ENCODE measurements at regions not wholly inside any gene's neighbourhood (a gene's known extent, or its start where the extent isn't known, plus 50 kb on each side); places are given as distances from the start of the nearest gene placed in this dataset.

GRCh38 chr2:18487106-18487913, 73.1 kb downstream of the RDH14 start:
- H3K9me3 ChIP-seq (ENCODE audit: control insufficient read depth in 1 of 2, low read length in 2 of 2), result no peaks in the 10 kb centered on the region
- H3K4me3 ChIP-seq (ENCODE audit: low read depth in 1 of 2, low read length in 2 of 2), result no peak overlapping the region
- no peaks in the 10 kb centered on the region for H3K4me1 ChIP-seq (ENCODE audit: control insufficient read depth in 1 of 2, insufficient read depth in 2 of 2, low read length in 2 of 2)
- no peak overlapping the region for H3K27ac ChIP-seq (ENCODE audit: low read length)
- H3K36me3 ChIP-seq (ENCODE audit: control insufficient read depth in 1 of 2, insufficient read depth in 2 of 2, low read length in 2 of 2), result no peaks in the 10 kb centered on the region
- H3K27me3 ChIP-seq (ENCODE audit: low read depth, low read length), result no peaks in the 10 kb centered on the region

GRCh38 chr2:18484625-18485024, 75.8 kb downstream of the RDH14 start:
- Histone ChIP-seq H3K27ac (ENCODE audit: low read length) (no peak overlapping the region), H3K27me3 (ENCODE audit: low read depth, low read length) (no peaks in the 10 kb centered on the region), H3K9me3 (ENCODE audit: control insufficient read depth in 1 of 2, low read length in 2 of 2) (no peaks in the 10 kb centered on the region), H3K4me3 (ENCODE audit: low read depth in 1 of 2, low read length in 2 of 2) (no peak overlapping the region), H3K4me1 (ENCODE audit: control insufficient read depth in 1 of 2, insufficient read depth in 2 of 2, low read length in 2 of 2) (peaks cover 0 to 5% of the 10 kb centered on the region in 2 donors), H3K36me3 (ENCODE audit: control insufficient read depth in 1 of 2, insufficient read depth in 2 of 2, low read length in 2 of 2) (no peaks in the 10 kb centered on the region)

DNA sequence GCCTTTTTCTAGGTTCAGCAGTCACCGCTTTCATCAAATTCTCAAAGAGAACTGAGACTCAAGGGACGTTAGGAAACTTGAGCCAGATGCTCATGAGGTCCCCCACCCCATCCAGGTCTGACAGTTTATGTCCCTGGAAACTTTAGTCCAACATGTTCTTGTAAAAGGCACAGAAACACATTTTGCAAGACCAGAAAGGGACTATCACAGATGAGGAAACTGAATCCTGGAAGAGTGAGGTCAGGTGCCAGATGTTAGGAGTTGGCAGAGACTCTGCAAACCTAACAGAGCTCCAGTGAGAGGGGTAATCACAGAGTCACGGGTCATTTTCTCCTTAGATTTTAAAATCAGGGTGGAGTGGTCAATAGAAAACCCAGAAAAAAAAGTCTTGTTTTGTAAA, 76.6 kb downstream of the RDH14 start:
- no peak overlapping the region for H3K4me3 ChIP-seq (ENCODE audit: low read depth in 1 of 2, low read length in 2 of 2)
- H3K9me3 ChIP-seq (ENCODE audit: control insufficient read depth in 1 of 2, low read length in 2 of 2), result no peaks in the 10 kb centered on the region
- no peak overlapping the region for H3K27ac ChIP-seq (ENCODE audit: low read length)
- no peaks in the 10 kb centered on the region for H3K27me3 ChIP-seq (ENCODE audit: low read depth, low read length)
- H3K36me3 ChIP-seq (ENCODE audit: control insufficient read depth in 1 of 2, insufficient read depth in 2 of 2, low read length in 2 of 2), result no peaks in the 10 kb centered on the region
- H3K4me1 ChIP-seq (ENCODE audit: control insufficient read depth in 1 of 2, insufficient read depth in 2 of 2, low read length in 2 of 2), result peaks cover 0 to 5% of the 10 kb centered on the region in 2 donors

DNA sequence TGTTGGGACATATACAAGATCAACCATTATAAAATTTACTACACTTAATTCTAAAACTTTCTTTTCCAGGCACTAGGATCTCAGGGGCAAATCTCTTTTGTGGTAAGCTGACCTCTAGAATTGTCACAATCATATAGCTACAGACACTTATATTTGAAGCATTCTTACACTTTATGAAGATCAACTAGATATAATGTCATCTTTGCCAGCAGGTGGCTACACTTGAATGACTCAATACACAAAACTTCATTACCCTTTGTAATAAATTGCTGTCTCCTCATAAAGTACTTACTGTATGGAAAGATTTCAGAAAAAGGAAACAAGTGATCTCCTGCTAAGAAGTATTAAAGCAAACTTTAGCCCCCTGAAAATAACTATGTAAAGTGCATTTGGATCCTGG, 77.8 kb downstream of the RDH14 start:
- Histone ChIP-seq H3K27ac (ENCODE audit: low read length) (no peak overlapping the region), H3K36me3 (ENCODE audit: control insufficient read depth in 1 of 2, insufficient read depth in 2 of 2, low read length in 2 of 2) (no peaks in the 10 kb centered on the region), H3K4me1 (ENCODE audit: control insufficient read depth in 1 of 2, insufficient read depth in 2 of 2, low read length in 2 of 2) (peaks cover 0 to 5% of the 10 kb centered on the region in 2 donors), H3K27me3 (ENCODE audit: low read depth, low read length) (no peaks in the 10 kb centered on the region), H3K9me3 (ENCODE audit: control insufficient read depth in 1 of 2, low read length in 2 of 2) (no peaks in the 10 kb centered on the region), H3K4me3 (ENCODE audit: low read depth in 1 of 2, low read length in 2 of 2) (no peak overlapping the region)

- Histone ChIP-seq H3K4me3 (ENCODE audit: low read depth in 1 of 2, low read length in 2 of 2) (no peak overlapping the region), H3K9me3 (ENCODE audit: control insufficient read depth in 1 of 2, low read length in 2 of 2) (no peaks in the 10 kb centered on the region), H3K27me3 (ENCODE audit: low read depth, low read length) (no peaks in the 10 kb centered on the region), H3K27ac (ENCODE audit: low read length) (no peak overlapping the region), H3K36me3 (ENCODE audit: control insufficient read depth in 1 of 2, insufficient read depth in 2 of 2, low read length in 2 of 2) (no peaks in the 10 kb centered on the region), H3K4me1 (ENCODE audit: control insufficient read depth in 1 of 2, insufficient read depth in 2 of 2, low read length in 2 of 2) (peaks cover 0 to 6% of the 10 kb centered on the region in 2 donors)
Observed at GRCh38 chr2:18479947-18480369, 80.5 kb downstream of the RDH14 start.

DNA sequence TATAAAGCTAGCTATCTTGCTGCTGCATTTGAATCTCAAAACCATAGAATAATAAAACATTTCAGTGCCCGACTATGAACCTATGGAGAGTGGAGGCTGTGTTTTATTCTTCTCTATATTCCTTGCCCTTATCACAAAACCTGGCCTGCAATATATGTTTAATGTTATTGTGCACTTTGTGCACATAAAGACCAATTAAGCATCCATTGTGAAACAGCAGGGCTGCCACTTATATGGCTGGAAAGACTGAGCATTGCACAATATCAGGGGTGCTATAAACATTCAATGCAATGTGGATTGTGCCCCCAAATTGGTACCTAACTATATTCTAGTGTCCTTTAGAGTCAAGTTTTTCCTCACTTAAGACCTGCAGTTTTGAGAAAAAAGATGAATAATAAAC, 83.2 kb downstream of the RDH14 start:
- Histone ChIP-seq H3K9me3 (ENCODE audit: control insufficient read depth in 1 of 2, low read length in 2 of 2) (no peaks in the 10 kb centered on the region), H3K27ac (ENCODE audit: low read length) (no peak overlapping the region), H3K4me3 (ENCODE audit: low read depth in 1 of 2, low read length in 2 of 2) (no peak overlapping the region), H3K27me3 (ENCODE audit: low read depth, low read length) (no peaks in the 10 kb centered on the region), H3K4me1 (ENCODE audit: control insufficient read depth in 1 of 2, insufficient read depth in 2 of 2, low read length in 2 of 2) (peaks cover 6 to 26% of the 10 kb centered on the region in 2 donors), H3K36me3 (ENCODE audit: control insufficient read depth in 1 of 2, insufficient read depth in 2 of 2, low read length in 2 of 2) (no peaks in the 10 kb centered on the region)

- Histone ChIP-seq H3K36me3 (ENCODE audit: control insufficient read depth in 1 of 2, insufficient read depth in 2 of 2, low read length in 2 of 2) (no peaks in the 10 kb centered on the region), H3K4me3 (ENCODE audit: low read depth in 1 of 2, low read length in 2 of 2) (no peak overlapping the region), H3K27ac (ENCODE audit: low read length) (no peak overlapping the region), H3K4me1 (ENCODE audit: control insufficient read depth in 1 of 2, insufficient read depth in 2 of 2, low read length in 2 of 2) (peaks cover 6 to 26% of the 10 kb centered on the region in 2 donors), H3K9me3 (ENCODE audit: control insufficient read depth in 1 of 2, low read length in 2 of 2) (no peaks in the 10 kb centered on the region), H3K27me3 (ENCODE audit: low read depth, low read length) (no peaks in the 10 kb centered on the region)
Observed at GRCh38 chr2:18476484-18476883, 84.0 kb downstream of the RDH14 start.

DNA sequence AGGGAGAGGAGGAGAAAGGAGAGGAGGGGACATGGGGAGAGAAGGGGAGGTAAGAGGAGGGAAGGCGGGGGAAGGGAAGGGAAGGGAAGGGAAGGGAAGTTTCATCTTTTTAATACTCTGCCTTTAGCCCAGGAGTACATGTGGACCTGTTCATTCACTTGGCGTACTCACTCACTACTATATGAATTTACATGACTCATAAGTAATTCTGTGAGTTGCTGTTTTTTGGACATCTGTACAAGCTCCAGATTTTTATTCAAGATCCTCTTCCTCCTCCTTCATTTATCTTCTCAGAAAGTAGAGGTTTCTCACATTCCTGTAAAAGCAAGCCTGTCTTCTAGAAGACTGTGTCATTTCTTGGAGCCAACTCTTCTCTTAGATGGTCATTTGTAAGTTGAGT, 84.6 kb downstream of the RDH14 start:
- H3K4me1 ChIP-seq (ENCODE audit: control insufficient read depth in 1 of 2, insufficient read depth in 2 of 2, low read length in 2 of 2), result peaks cover 6 to 26% of the 10 kb centered on the region in 2 donors
- no peak overlapping the region for H3K27ac ChIP-seq (ENCODE audit: low read length)
- H3K9me3 ChIP-seq (ENCODE audit: control insufficient read depth in 1 of 2, low read length in 2 of 2), result no peaks in the 10 kb centered on the region
- H3K4me3 ChIP-seq (ENCODE audit: low read depth in 1 of 2, low read length in 2 of 2), result no peak overlapping the region
- H3K36me3 ChIP-seq (ENCODE audit: control insufficient read depth in 1 of 2, insufficient read depth in 2 of 2, low read length in 2 of 2), result no peaks in the 10 kb centered on the region
- H3K27me3 ChIP-seq (ENCODE audit: low read depth, low read length), result no peaks in the 10 kb centered on the region

DNA sequence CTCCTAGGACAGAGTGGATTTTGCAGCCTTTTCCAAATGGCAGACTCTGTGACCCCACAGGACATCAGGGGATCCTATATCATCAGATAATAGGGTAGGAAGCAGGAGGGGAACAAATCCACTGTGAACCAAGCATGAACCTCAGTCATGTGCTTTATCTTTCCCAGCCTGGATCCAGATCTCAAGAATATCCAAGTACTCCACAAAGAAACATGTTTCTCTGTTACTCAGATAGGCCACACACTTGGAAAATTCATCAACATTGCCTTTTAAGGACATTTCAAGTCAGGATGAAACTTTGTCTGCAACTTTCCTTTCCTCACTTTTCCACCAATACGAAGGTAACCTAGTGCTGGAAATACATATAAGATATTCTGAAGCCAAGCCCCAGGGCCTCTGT, 85.8 kb downstream of the RDH14 start:
- Histone ChIP-seq H3K36me3 (ENCODE audit: control insufficient read depth in 1 of 2, insufficient read depth in 2 of 2, low read length in 2 of 2) (no peaks in the 10 kb centered on the region), H3K9me3 (ENCODE audit: control insufficient read depth in 1 of 2, low read length in 2 of 2) (no peaks in the 10 kb centered on the region), H3K27ac (ENCODE audit: low read length) (no peak overlapping the region), H3K4me3 (ENCODE audit: low read depth in 1 of 2, low read length in 2 of 2) (no peak overlapping the region), H3K4me1 (ENCODE audit: control insufficient read depth in 1 of 2, insufficient read depth in 2 of 2, low read length in 2 of 2) (peaks cover 6 to 22% of the 10 kb centered on the region in 2 donors), H3K27me3 (ENCODE audit: low read depth, low read length) (no peaks in the 10 kb centered on the region)

DNA sequence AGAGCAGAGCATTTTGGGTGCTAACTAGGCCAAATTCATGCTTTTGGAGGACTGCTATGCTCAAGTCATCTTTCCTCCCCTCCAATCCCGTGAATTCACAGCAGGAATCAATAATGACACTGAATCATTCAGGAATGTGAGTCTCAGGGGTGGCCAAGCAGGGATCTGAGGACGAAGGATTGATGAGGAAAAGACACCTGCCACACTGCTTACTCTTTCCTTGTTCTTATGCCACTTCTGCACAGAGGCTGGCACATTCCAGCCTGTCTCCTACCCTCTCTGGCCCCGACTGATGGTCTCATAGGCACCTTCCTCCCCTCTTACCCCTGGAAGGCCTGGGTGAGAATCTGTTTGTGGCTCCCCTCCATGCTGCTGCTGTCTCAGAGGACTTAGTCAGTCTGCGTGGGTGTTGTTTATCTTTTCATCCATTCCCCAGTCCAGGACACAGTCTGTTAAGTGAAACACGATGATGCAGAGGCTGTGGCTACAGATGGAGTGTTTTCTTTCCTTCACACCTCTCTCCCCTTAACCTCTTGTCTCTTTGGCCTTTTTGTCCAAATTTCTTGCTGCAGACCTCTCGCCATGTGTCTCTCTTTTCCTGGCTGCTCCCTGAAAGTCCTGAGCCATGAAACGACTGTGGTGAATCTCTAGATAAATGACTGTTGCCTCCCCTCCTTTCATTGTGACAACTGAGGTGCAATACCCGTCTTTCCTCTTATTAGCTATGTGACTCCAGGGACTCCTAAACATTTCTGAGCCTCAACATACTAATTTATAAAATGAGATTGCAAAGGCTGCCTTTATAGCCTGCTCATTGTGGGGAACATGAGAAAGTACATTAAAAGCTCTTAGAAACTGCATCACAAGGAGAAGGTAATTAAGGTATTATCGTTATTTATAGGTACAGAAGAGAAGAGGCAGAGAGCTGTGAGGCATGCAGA, 86.9 kb downstream of the RDH14 start:
- H3K27ac ChIP-seq (ENCODE audit: low read length), result no peak overlapping the region
- H3K9me3 ChIP-seq (ENCODE audit: control insufficient read depth in 1 of 2, low read length in 2 of 2), result no peaks in the 10 kb centered on the region
- no peaks in the 10 kb centered on the region for H3K27me3 ChIP-seq (ENCODE audit: low read depth, low read length)
- peaks cover 6 to 22% of the 10 kb centered on the region in 2 donors for H3K4me1 ChIP-seq (ENCODE audit: control insufficient read depth in 1 of 2, insufficient read depth in 2 of 2, low read length in 2 of 2)
- no peaks in the 10 kb centered on the region for H3K36me3 ChIP-seq (ENCODE audit: control insufficient read depth in 1 of 2, insufficient read depth in 2 of 2, low read length in 2 of 2)
- no peak overlapping the region for H3K4me3 ChIP-seq (ENCODE audit: low read depth in 1 of 2, low read length in 2 of 2)

DNA sequence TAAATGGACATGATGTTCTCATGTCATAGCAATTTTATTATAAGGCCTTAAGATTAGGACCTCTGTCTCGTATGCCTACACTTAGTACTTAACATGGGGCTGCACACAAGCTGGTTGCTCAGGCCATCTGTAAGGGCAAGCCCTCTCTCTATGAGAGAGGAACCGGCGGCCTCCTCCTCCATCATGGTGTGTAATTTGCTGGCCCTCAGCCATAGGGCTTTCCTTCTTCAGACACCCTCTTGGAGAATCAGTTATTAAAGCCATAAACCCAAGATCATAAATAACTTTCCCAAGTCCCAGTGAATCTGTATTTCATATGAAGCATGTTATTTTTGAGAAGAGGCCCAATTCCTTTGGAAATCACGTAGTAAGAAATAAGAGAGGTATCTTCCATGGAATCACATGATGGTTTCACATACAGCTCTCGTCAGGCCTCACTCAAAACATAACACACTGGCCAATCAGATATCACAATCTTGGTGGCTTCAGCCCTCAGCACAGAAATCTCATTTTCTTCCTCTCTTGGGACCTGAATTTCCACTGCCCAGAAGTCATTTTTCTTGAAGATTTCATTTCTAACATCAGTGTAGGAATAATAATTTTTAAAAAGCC, 92.6 kb downstream of the RDH14 start:
- Histone ChIP-seq H3K4me3 (ENCODE audit: low read depth in 1 of 2, low read length in 2 of 2) (no peak overlapping the region), H3K27me3 (ENCODE audit: low read depth, low read length) (no peaks in the 10 kb centered on the region), H3K36me3 (ENCODE audit: control insufficient read depth in 1 of 2, insufficient read depth in 2 of 2, low read length in 2 of 2) (no peaks in the 10 kb centered on the region), H3K27ac (ENCODE audit: low read length) (no peak overlapping the region), H3K9me3 (ENCODE audit: control insufficient read depth in 1 of 2, low read length in 2 of 2) (no peaks in the 10 kb centered on the region), H3K4me1 (ENCODE audit: control insufficient read depth in 1 of 2, insufficient read depth in 2 of 2, low read length in 2 of 2) (peaks cover 0 to 10% of the 10 kb centered on the region in 2 donors)

All from muscle layer of duodenum (tissue), 2 donors.